ENCODE measurements at regions not wholly inside any gene's neighbourhood (a gene's known extent, or its start where the extent isn't known, plus 50 kb on each side); places are given as distances from the start of the nearest gene placed in this dataset.

DNA sequence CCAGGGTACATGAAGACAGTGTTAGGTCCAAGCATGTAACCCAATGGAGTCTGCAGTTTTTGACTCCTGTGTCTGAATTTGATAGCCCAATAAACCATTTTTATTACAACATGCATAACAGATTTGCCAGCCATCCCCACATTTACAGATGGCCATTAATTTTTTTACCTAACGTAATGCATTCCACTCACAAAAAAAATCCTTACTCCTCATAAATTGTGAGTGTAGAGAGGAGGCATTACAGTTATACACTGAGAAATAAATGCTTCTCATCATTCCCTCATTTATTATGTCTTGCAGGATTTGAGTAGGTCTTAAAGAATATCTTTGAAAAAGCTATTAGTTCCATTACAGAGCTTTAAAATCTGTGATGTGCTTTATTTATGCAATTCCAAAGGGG is 193.8 kb downstream of the CMPK2 start:
- TF ChIP-seq ZC3H10 (CRISPR knock-in tag; IDR thresholded peaks at IDR 0.05) (no peak), ZNF70 (CRISPR knock-in tag; IDR thresholded peaks at IDR 0.05) (no peak), BACH2 (CRISPR knock-in tag; IDR thresholded peaks at IDR 0.05; ENCODE audit: borderline replicate concordance) (no peak), SNAI2 (CRISPR knock-in tag; IDR thresholded peaks at IDR 0.05) (no peak), ZFP30 (CRISPR knock-in tag; IDR thresholded peaks at IDR 0.05) (no peak), ZNF8 (CRISPR knock-in tag; IDR thresholded peaks at IDR 0.05) (no peak), ESRRG (CRISPR knock-in tag; IDR thresholded peaks at IDR 0.05) (no peak), RARB (CRISPR knock-in tag; IDR thresholded peaks at IDR 0.05) (no peak), GLIS3 (CRISPR knock-in tag; IDR thresholded peaks at IDR 0.05) (no peak), ZFP3 (CRISPR knock-in tag; IDR thresholded peaks at IDR 0.05) (no peak), ARNTL (CRISPR knock-in tag; IDR thresholded peaks at IDR 0.05; ENCODE audit: borderline replicate concordance, low read depth) (no peak), TCF4 (CRISPR knock-in tag; IDR thresholded peaks at IDR 0.05; ENCODE audit: borderline replicate concordance) (no peak), ZNF565 (CRISPR knock-in tag; conservative IDR thresholded peaks at IDR 0.05; ENCODE audit: low read depth) (no peak), PPARA (CRISPR knock-in tag; IDR thresholded peaks at IDR 0.05; ENCODE audit: borderline replicate concordance) (no peak), ISL1 (CRISPR knock-in tag; IDR thresholded peaks at IDR 0.05) (no peak)
- TF ChIP-seq, protein P1, sequence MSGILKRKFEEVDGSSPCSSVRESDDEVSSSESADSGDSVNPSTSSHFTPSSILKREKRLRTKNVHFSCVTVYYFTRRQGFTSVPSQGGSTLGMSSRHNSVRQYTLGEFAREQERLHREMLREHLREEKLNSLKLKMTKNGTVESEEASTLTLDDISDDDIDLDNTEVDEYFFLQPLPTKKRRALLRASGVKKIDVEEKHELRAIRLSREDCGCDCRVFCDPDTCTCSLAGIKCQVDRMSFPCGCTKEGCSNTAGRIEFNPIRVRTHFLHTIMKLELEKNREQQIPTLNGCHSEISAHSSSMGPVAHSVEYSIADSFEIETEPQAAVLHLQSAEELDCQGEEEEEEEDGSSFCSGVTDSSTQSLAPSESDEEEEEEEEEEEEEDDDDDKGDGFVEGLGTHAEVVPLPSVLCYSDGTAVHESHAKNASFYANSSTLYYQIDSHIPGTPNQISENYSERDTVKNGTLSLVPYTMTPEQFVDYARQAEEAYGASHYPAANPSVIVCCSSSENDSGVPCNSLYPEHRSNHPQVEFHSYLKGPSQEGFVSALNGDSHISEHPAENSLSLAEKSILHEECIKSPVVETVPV (CRISPR knock-in tag; IDR thresholded peaks at IDR 0.05) = no peak
- TF ChIP-seq, protein P2, sequence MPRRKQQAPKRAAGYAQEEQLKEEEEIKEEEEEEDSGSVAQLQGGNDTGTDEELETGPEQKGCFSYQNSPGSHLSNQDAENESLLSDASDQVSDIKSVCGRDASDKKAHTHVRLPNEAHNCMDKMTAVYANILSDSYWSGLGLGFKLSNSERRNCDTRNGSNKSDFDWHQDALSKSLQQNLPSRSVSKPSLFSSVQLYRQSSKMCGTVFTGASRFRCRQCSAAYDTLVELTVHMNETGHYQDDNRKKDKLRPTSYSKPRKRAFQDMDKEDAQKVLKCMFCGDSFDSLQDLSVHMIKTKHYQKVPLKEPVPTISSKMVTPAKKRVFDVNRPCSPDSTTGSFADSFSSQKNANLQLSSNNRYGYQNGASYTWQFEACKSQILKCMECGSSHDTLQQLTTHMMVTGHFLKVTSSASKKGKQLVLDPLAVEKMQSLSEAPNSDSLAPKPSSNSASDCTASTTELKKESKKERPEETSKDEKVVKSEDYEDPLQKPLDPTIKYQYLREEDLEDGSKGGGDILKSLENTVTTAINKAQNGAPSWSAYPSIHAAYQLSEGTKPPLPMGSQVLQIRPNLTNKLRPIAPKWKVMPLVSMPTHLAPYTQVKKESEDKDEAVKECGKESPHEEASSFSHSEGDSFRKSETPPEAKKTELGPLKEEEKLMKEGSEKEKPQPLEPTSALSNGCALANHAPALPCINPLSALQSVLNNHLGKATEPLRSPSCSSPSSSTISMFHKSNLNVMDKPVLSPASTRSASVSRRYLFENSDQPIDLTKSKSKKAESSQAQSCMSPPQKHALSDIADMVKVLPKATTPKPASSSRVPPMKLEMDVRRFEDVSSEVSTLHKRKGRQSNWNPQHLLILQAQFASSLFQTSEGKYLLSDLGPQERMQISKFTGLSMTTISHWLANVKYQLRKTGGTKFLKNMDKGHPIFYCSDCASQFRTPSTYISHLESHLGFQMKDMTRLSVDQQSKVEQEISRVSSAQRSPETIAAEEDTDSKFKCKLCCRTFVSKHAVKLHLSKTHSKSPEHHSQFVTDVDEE (CRISPR knock-in tag; IDR thresholded peaks at IDR 0.05) = no peak
- ATAC-seq = no peak

DNA sequence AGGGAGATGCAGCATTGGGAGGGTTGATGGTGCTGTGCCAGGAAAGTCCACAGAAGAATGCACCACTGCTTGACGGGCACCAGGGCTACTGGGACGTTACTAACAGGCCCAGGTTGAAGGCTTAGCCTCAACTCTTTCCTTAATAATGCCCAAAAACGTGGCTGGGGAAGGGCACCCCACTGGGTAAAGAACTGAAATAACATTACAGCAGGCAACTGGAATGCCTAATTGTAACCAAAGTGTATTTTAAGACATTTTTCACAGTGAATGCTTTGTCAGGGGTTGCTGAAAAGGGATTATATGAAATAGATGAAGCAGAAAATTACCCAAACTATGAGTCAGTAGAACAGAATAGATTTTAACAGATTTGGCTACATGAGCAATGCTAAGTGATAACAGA is 191.3 kb downstream of the CMPK2 start:
- ATAC-seq = no peak

More for the DNA sequence above, 191.3 kb downstream of the CMPK2 start:
- no peak for TF ChIP-seq RARB (CRISPR knock-in tag; IDR thresholded peaks at IDR 0.05)
- no peak for TF ChIP-seq TOX (CRISPR knock-in tag; IDR thresholded peaks at IDR 0.05; ENCODE audit: borderline replicate concordance)
- TF ChIP-seq PPARA (CRISPR knock-in tag; IDR thresholded peaks at IDR 0.05; ENCODE audit: borderline replicate concordance) = no peak
- TF ChIP-seq, protein P1 (CRISPR knock-in tag; IDR thresholded peaks at IDR 0.05) = no peak
- TF ChIP-seq ZFP30 (CRISPR knock-in tag; IDR thresholded peaks at IDR 0.05) = no peak
- no peak for TF ChIP-seq ZNF8 (CRISPR knock-in tag; IDR thresholded peaks at IDR 0.05)
- TF ChIP-seq, protein P3, sequence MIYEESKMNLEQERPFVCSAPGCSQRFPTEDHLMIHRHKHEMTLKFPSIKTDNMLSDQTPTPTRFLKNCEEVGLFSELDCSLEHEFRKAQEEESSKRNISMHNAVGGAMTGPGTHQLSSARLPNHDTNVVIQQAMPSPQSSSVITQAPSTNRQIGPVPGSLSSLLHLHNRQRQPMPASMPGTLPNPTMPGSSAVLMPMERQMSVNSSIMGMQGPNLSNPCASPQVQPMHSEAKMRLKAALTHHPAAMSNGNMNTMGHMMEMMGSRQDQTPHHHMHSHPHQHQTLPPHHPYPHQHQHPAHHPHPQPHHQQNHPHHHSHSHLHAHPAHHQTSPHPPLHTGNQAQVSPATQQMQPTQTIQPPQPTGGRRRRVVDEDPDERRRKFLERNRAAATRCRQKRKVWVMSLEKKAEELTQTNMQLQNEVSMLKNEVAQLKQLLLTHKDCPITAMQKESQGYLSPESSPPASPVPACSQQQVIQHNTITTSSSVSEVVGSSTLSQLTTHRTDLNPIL (CRISPR knock-in tag; IDR thresholded peaks at IDR 0.05; ENCODE audit: low read depth) = no peak
- TF ChIP-seq, protein P2 (CRISPR knock-in tag; IDR thresholded peaks at IDR 0.05) = no peak
- TF ChIP-seq ZNF70 (CRISPR knock-in tag; IDR thresholded peaks at IDR 0.05) = no peak
- no peak for TF ChIP-seq BACH2 (CRISPR knock-in tag; IDR thresholded peaks at IDR 0.05; ENCODE audit: borderline replicate concordance)
- TF ChIP-seq ARNTL (CRISPR knock-in tag; IDR thresholded peaks at IDR 0.05; ENCODE audit: borderline replicate concordance, low read depth) = no peak
- TF ChIP-seq ISL1 (CRISPR knock-in tag; IDR thresholded peaks at IDR 0.05) = no peak

Measured in SK-N-SH treated with all-trans-retinoic acid at 6 μM for 48 hours (cell line).